ENCODE measurements at regions not wholly inside any gene's neighbourhood (a gene's known extent, or its start where the extent isn't known, plus 50 kb on each side); places are given as distances from the start of the nearest gene placed in this dataset.

- DNase-seq (ENCODE audit: low spot score) = no peak
- H3K27ac ChIP-seq = no peak overlapping the region
- no peaks in the 10 kb centered on the region for H3K27me3 ChIP-seq
- H3K9me3 ChIP-seq = no peaks in the 10 kb centered on the region
- H3K36me3 ChIP-seq = no peaks in the 10 kb centered on the region
- TF ChIP-seq CTCF (IDR thresholded peaks at IDR 0.05) = no peak
- no peak overlapping the region for H3K4me3 ChIP-seq
- peaks cover 0 to 5% of the 10 kb centered on the region in 2 donors for H3K4me1 ChIP-seq
These were observed 367.3 kb upstream of the C2CD4B start for GRCh38 chr15:62532367-62532766.

- no peak overlapping the region for H3K27ac ChIP-seq
- H3K36me3 ChIP-seq = no peaks in the 10 kb centered on the region
- no peak for TF ChIP-seq CTCF (IDR thresholded peaks at IDR 0.05)
These were observed 368.6 kb upstream of the C2CD4B start for GRCh38 chr15:62533687-62534086.

GRCh38 chr15:62534996-62535395, 369.9 kb upstream of the C2CD4B start:
- H3K27ac ChIP-seq = no peak overlapping the region
- H3K4me1 ChIP-seq = peaks cover 0 to 5% of the 10 kb centered on the region in 2 donors
- no peaks in the 10 kb centered on the region for H3K36me3 ChIP-seq
- DNase-seq (ENCODE audit: low spot score) = no peak
- no peak for TF ChIP-seq CTCF (IDR thresholded peaks at IDR 0.05)
- H3K4me3 ChIP-seq = no peak overlapping the region
- H3K27me3 ChIP-seq = no peaks in the 10 kb centered on the region
- no peaks in the 10 kb centered on the region for H3K9me3 ChIP-seq

More at GRCh38 chr15:62533687-62534086, 368.6 kb upstream of the C2CD4B start:
- no peaks in the 10 kb centered on the region for H3K27me3 ChIP-seq
- H3K4me3 ChIP-seq = no peak overlapping the region
- peaks cover 0 to 5% of the 10 kb centered on the region in 2 donors for H3K4me1 ChIP-seq
- no peaks in the 10 kb centered on the region for H3K9me3 ChIP-seq
- DNase-seq (ENCODE audit: low spot score) = no peak

GRCh38 chr15:62539236-62539635, 374.2 kb upstream of the C2CD4B start:
- Histone ChIP-seq H3K4me3 (no peak overlapping the region), H3K36me3 (no peaks in the 10 kb centered on the region), H3K4me1 (peaks cover 0 to 22% of the 10 kb centered on the region in 2 donors), H3K9me3 (no peaks in the 10 kb centered on the region), H3K27me3 (no peaks in the 10 kb centered on the region), H3K27ac (no peak overlapping the region)
- DNase-seq (ENCODE audit: low spot score) = no peak
- no peak for TF ChIP-seq CTCF (IDR thresholded peaks at IDR 0.05)

GRCh38 chr15:62541250-62541649, 376.2 kb upstream of the C2CD4B start:
- peaks cover 0 to 38% of the 10 kb centered on the region in 2 donors for H3K4me1 ChIP-seq
- H3K9me3 ChIP-seq = no peaks in the 10 kb centered on the region
- no peak overlapping the region for H3K4me3 ChIP-seq
- no peaks in the 10 kb centered on the region for H3K36me3 ChIP-seq
- no peaks in the 10 kb centered on the region for H3K27me3 ChIP-seq
- TF ChIP-seq CTCF (IDR thresholded peaks at IDR 0.05) = no peak
- no peak for DNase-seq (ENCODE audit: low spot score)
- H3K27ac ChIP-seq = no peak overlapping the region

- DNase-seq (ENCODE audit: low spot score) = no peak
- H3K36me3 ChIP-seq = no peaks in the 10 kb centered on the region
- H3K4me3 ChIP-seq = no peak overlapping the region
- H3K4me1 ChIP-seq = peaks cover 0 to 44% of the 10 kb centered on the region in 2 donors
- TF ChIP-seq CTCF (IDR thresholded peaks at IDR 0.05) = no peak
- no peak overlapping the region for H3K27ac ChIP-seq
- H3K27me3 ChIP-seq = no peaks in the 10 kb centered on the region
- H3K9me3 ChIP-seq = no peaks in the 10 kb centered on the region
These were observed 376.8 kb upstream of the C2CD4B start for GRCh38 chr15:62541846-62542245.

Data from right atrium auricular region (tissue), 2 donors.